Liver (tissue), 8 donors: ENCODE measurements at regions not wholly inside any gene's neighbourhood (a gene's known extent, or its start where the extent isn't known, plus 50 kb on each side); places are given as distances from the start of the nearest gene placed in this dataset.
"Not testable (repeated sequence)": the region's sequence is repeated elsewhere in the genome, so short reads cannot be mapped to it uniquely, and the experiment has no call there.

Source experiments
- DNase-seq: peaks from one replicate; pipeline ENCODE4 v3.0.0-alpha.2; 2017; ENCODE audit warnings: low spot score
- H3K27ac ChIP-seq, 2 donors: one replicate each; pipeline ENCODE4 v1.7.0; 2013; ENCODE audit warnings: inconsistent platforms in 2 of 2, low read length in 2 of 2, control low read depth in 1 of 2, low read depth in 1 of 2, mild to moderate bottlenecking in 1 of 2
- H3K27me3 ChIP-seq, 4 donors: one replicate each; pipeline versions ENCODE4 v1.6.1 to v1.7.0; 2013; ENCODE audit warnings: low read length in 3 of 4, inconsistent platforms in 1 of 4, mild to moderate bottlenecking in 1 of 4, moderate library complexity in 1 of 4; ENCODE audit not compliant: control insufficient read depth in 4 of 4, insufficient read depth in 4 of 4
- H3K36me3 ChIP-seq, 4 donors: one replicate each; pipeline versions ENCODE4 v1.6.1 to v1.7.0; 2013; ENCODE audit warnings: low read length in 3 of 4, mild to moderate bottlenecking in 3 of 4, low read depth in 1 of 4, moderate library complexity in 1 of 4; ENCODE audit not compliant: control insufficient read depth in 4 of 4, insufficient read depth in 3 of 4
- H3K4me1 ChIP-seq, 4 donors: one replicate each; pipeline versions ENCODE4 v1.6.1 to v1.7.0; 2013; ENCODE audit warnings: low read length in 3 of 4, mild to moderate bottlenecking in 3 of 4, moderate library complexity in 1 of 4; ENCODE audit not compliant: control insufficient read depth in 4 of 4, insufficient read depth in 4 of 4
- H3K4me3 ChIP-seq, 3 donors: one replicate each; pipeline versions ENCODE4 v1.6.1 to v1.7.0; 2013; ENCODE audit warnings: low read length in 3 of 3, control low read depth in 1 of 3, low read depth in 1 of 3, mild to moderate bottlenecking in 1 of 3
- H3K9ac ChIP-seq, 2 donors: one replicate each; pipeline ENCODE4 v1.7.0; 2013; ENCODE audit warnings: low read length in 2 of 2, mild to moderate bottlenecking in 2 of 2, moderate library complexity in 2 of 2, control low read depth in 1 of 2, low read depth in 1 of 2
- H3K9me3 ChIP-seq, 4 donors: one replicate each; pipeline versions ENCODE4 v1.6.1 to v1.7.0; 2013; ENCODE audit warnings: low read length in 3 of 4; ENCODE audit not compliant: control insufficient read depth in 4 of 4
- CTCF ChIP-seq: fragments of 150-350 bp; IDR thresholded peaks from 2 replicates; pipeline ENCODE4 v1.5.1; 2017; ENCODE audit warnings: improper control_type of control experiment, low read depth, low read length; ENCODE audit not compliant: missing input control
- RAD21 ChIP-seq, 2 donors: IDR thresholded peaks; 2 replicates each; pipeline ENCODE4 v1.6.1; 2016; ENCODE audit warnings: antibody characterized with exemption in 2 of 2, mild to moderate bottlenecking in 2 of 2
- WGBS: extraction: QIAGEN DNeasy Blood & Tissue Kit; methylation state at CpG from one replicate; pipeline ENCODE4 v1.1.7; 2013; 5-methylcytosine and 5-hydroxymethylcytosine counted together
- donor health status: healthy.
- donor health status: healthy.
- donor health status: healthy.
- donor health status: healthy.
- donor health status: healthy.

DNA sequence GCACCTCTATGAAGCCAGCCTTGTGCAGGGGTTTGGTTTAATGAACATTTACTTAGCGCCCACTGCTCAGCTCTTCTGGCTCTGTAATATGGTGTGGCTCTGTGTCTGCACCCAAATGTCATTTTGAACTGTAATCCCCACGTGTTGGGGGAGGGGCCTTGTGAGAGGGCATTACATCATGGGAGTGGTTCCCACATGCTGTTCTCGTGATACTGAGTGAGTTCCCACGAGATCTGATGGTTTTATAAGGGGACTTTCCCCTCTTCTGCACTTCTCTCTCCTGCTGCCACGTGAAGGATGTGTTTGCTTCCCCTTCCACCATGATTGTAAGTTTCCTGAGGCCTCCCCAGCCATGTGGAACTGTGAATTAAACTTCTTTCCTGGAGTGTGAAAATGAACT, 127.7 kb downstream of the POTEG start:
- H3K36me3 ChIP-seq, H3K27ac ChIP-seq, H3K4me1 ChIP-seq, H3K9ac ChIP-seq, H3K27me3 ChIP-seq, H3K4me3 ChIP-seq, DNase-seq, H3K9me3 ChIP-seq: not testable (repeated sequence)
- no CpG with 5 or more reads among the region's 5 CpGs for WGBS

DNA sequence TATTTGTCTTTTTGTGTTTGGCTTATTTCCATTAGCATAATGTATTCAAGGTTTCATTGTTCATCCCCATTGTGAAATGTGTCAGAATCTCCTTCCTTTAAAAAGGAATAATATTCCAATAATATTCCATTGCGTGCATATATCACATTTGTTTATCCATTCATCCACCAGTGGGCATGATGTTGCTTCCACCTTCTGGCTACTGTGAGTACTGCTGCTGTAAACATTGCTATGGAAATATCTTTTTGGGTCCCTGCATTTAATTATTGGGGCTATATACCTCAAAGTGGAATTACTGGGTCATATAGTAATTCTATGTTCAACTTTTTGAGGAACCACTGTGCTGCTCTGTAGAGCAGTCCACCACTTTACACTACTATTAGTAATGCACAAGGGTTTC, 123.1 kb downstream of the POTEG start:
- WGBS = 28% methylated on average over 1 of the region's 1 CpG
- not testable (repeated sequence) for H3K36me3 ChIP-seq, DNase-seq, H3K9me3 ChIP-seq, H3K9ac ChIP-seq, H3K27me3 ChIP-seq, H3K4me1 ChIP-seq, H3K27ac ChIP-seq, H3K4me3 ChIP-seq
- TF ChIP-seq CTCF = peak; percentile 12
- TF ChIP-seq RAD21 (IDR thresholded peaks at IDR 0.05) = peak in 1 of 2 donors; percentile 14

GRCh38 chr14:19330678-19331077, 103.5 kb downstream of the POTEG start:
- not testable (repeated sequence) for H3K27ac ChIP-seq, H3K4me1 ChIP-seq, H3K36me3 ChIP-seq, DNase-seq, H3K27me3 ChIP-seq, H3K9ac ChIP-seq, H3K9me3 ChIP-seq, H3K4me3 ChIP-seq
- WGBS = no CpG with 5 or more reads among the region's 3 CpGs

- WGBS = no CpG with 5 or more reads among the region's 49 CpGs
- H3K9me3 ChIP-seq, DNase-seq: not testable (repeated sequence)
Measured at GRCh38 chr14:19337232-19338059, 96.7 kb downstream of the POTEG start.

GRCh38 chr14:19338060-19338372, 96.1 kb downstream of the POTEG start:
- WGBS = no CpG with 5 or more reads among the region's 11 CpGs
- H3K27ac ChIP-seq, H3K27me3 ChIP-seq, H3K4me1 ChIP-seq, H3K9me3 ChIP-seq, DNase-seq, H3K9ac ChIP-seq, H3K4me3 ChIP-seq, H3K36me3 ChIP-seq: not testable (repeated sequence)

More at GRCh38 chr14:19337232-19338059, 96.7 kb downstream of the POTEG start:
- H3K4me1 ChIP-seq, H3K36me3 ChIP-seq, H3K4me3 ChIP-seq, H3K9ac ChIP-seq, H3K27me3 ChIP-seq, H3K27ac ChIP-seq: not testable (repeated sequence)

- H3K36me3 ChIP-seq, H3K4me1 ChIP-seq, H3K27me3 ChIP-seq, DNase-seq, H3K4me3 ChIP-seq, H3K9ac ChIP-seq, H3K27ac ChIP-seq, H3K9me3 ChIP-seq: not testable (repeated sequence)
- 76% methylated on average over 8 of the region's 9 CpGs for WGBS
Measured at GRCh38 chr14:19340976-19341375, 93.2 kb downstream of the POTEG start.

DNA sequence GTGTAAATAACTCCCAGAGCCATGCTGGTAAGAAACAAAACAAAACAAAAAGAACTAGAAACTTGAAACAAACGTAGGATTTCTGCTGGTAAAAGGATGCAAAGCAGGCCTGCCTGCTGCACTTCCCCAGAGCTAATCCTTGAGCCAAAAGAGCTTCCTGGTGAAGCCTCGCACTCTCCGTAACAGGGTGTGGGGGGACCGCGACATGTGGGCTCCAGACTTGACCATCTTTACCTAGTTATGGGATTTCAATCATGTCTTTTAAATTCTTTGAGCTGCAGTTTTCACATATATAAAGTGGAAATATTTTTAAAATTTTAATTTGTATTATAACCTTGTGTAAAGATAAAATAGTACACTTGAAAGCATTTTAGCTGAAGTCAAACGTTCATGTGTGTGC, 92.5 kb downstream of the POTEG start:
- H3K36me3 ChIP-seq, H3K27me3 ChIP-seq, H3K9me3 ChIP-seq, H3K4me1 ChIP-seq, H3K4me3 ChIP-seq, H3K9ac ChIP-seq, DNase-seq, H3K27ac ChIP-seq: not testable (repeated sequence)
- WGBS = no CpG with 5 or more reads among the region's 6 CpGs

GRCh38 chr14:19344261-19344660, 89.9 kb downstream of the POTEG start:
- H3K27me3 ChIP-seq, H3K27ac ChIP-seq, H3K36me3 ChIP-seq, DNase-seq, H3K4me1 ChIP-seq, H3K9ac ChIP-seq, H3K4me3 ChIP-seq, H3K9me3 ChIP-seq: not testable (repeated sequence)
- 55% methylated on average over 4 of the region's 4 CpGs for WGBS
